OCI-LY3 (cell line): ENCODE measurements at regions not wholly inside any gene's neighbourhood (a gene's known extent, or its start where the extent isn't known, plus 50 kb on each side); places are given as distances from the start of the nearest gene placed in this dataset.

Experiments used
- EZH2phosphoT487 ChIP-seq: fragments of 200-600 bp; shearing (Covaris generic); IDR thresholded peaks from 2 replicates; pipeline ENCODE4 v1.6.1; 2018; ENCODE audit warnings: antibody characterized with exemption, mixed run types, low read depth
- TF ChIP-seq, protein P1 (sequence below): fragments of 200-600, 300-600 bp; sonication (generic); IDR thresholded peaks from 2 replicates; pipeline ENCODE4 v1.5.1; 2014; ENCODE audit warnings: antibody characterized with exemption, low read length, low read depth

GRCh38 chr6:137795501-137795900 lies 71.6 kb upstream of the TNFAIP3 start:
- TF ChIP-seq, protein P1, sequence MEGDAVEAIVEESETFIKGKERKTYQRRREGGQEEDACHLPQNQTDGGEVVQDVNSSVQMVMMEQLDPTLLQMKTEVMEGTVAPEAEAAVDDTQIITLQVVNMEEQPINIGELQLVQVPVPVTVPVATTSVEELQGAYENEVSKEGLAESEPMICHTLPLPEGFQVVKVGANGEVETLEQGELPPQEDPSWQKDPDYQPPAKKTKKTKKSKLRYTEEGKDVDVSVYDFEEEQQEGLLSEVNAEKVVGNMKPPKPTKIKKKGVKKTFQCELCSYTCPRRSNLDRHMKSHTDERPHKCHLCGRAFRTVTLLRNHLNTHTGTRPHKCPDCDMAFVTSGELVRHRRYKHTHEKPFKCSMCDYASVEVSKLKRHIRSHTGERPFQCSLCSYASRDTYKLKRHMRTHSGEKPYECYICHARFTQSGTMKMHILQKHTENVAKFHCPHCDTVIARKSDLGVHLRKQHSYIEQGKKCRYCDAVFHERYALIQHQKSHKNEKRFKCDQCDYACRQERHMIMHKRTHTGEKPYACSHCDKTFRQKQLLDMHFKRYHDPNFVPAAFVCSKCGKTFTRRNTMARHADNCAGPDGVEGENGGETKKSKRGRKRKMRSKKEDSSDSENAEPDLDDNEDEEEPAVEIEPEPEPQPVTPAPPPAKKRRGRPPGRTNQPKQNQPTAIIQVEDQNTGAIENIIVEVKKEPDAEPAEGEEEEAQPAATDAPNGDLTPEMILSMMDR = no peak
- TF ChIP-seq EZH2phosphoT487 = no peak
